B cell (primary cell): ENCODE measurements at regions not wholly inside any gene's neighbourhood (a gene's known extent, or its start where the extent isn't known, plus 50 kb on each side); places are given as distances from the start of the nearest gene placed in this dataset.

Source experiments
- ATAC-seq: fragments of 200-7000 bp; cut with Tn5 transposase; one replicate; pipeline ENCODE4 v1.10.0; 2021; ENCODE audit warnings: low read depth, mild to moderate bottlenecking, moderate number of reproducible peaks, moderate library complexity
- CTCF ChIA-PET: fragments of 350-600 bp; sonication (Branson Sonifier 250); formaldehyde crosslinking; loops from one replicate; lab custom pipeline; 2021; ENCODE audit warnings: antibody characterized with exemption, inconsistent platforms; lab: Charles Lee
- POLR2A ChIA-PET: fragments of 350-600 bp; sonication (Branson Sonifier 250); formaldehyde crosslinking; loops from one replicate; lab custom pipeline; 2021; ENCODE audit warnings: antibody characterized with exemption; lab: Charles Lee
- DNase-seq: peaks from one replicate; pipeline ENCODE4 v3.0.0; 2013
- H2AFZ ChIP-seq: 2 replicates; pipeline ENCODE4 v1.6.1; 2012; ENCODE audit warnings: mild to moderate bottlenecking, low read depth, low read length; ENCODE audit not compliant: insufficient read depth, poor library complexity, severe bottlenecking
- H3K27ac ChIP-seq, 2 donors: 1 replicate in 1 of 2; 2 replicates in 1 of 2; pipeline ENCODE4 v1.5.1; 2012 to 2013; ENCODE audit warnings: low read length in 2 of 2, mild to moderate bottlenecking in 2 of 2, moderate library complexity in 1 of 2
- H3K27me3 ChIP-seq, 4 experiments: fragments of 200-600 bp in 1 of 4; sonication (generic) in 1 of 4; replicated peaks in 1 of 4; 1 replicate in 2 of 4; 2 replicates in 2 of 4; pipeline versions ENCODE4 v1.6.1 to v1.7.0; 2013 to 2016; ENCODE audit warnings: low read length in 3 of 4, mild to moderate bottlenecking in 2 of 4, mixed read lengths in 1 of 4, moderate library complexity in 1 of 4; ENCODE audit not compliant: insufficient read depth in 4 of 4, control insufficient read depth in 3 of 4; ENCODE audit errors: control extremely low read depth in 1 of 4
- H3K36me3 ChIP-seq, 2 experiments: replicated peaks in 1 of 2; 1 replicate in 1 of 2; 2 replicates in 1 of 2; pipeline versions ENCODE4 v1.6.1 to v1.7.1; 2013; ENCODE audit warnings: low read length in 1 of 2; ENCODE audit not compliant: insufficient read depth in 2 of 2, control insufficient read depth in 1 of 2; ENCODE audit errors: control extremely low read depth in 1 of 2, extremely low read depth in 1 of 2
- H3K4me1 ChIP-seq, 2 donors: fragments of 200-600 bp in 1 of 2; sonication (generic) in 1 of 2; 1 replicate in 1 of 2; 2 replicates in 1 of 2; pipeline versions ENCODE4 v1.5.1 to v1.6.1; 2013 to 2017; ENCODE audit warnings: low read length in 2 of 2; ENCODE audit not compliant: control insufficient read depth in 2 of 2, insufficient read depth in 2 of 2
- H3K4me2 ChIP-seq: replicated peaks from 2 replicates; pipeline ENCODE3; 2012; ENCODE audit warnings: mild to moderate bottlenecking, low read depth, low read length; ENCODE audit not compliant: poor library complexity, severe bottlenecking
- H3K4me3 ChIP-seq, 5 experiments: fragments of 200-600 bp in 1 of 5; sonication (generic) in 1 of 5; 1 replicate in 3 of 5; 2 replicates in 2 of 5; pipeline versions ENCODE4 v1.5.1 to v1.7.0; 2011 to 2016; ENCODE audit warnings: low read length in 4 of 5, mild to moderate bottlenecking in 4 of 5, low read depth in 2 of 5, control low read depth in 1 of 5, moderate library complexity in 1 of 5; ENCODE audit not compliant: insufficient read depth in 1 of 5; ENCODE audit errors: control extremely low read depth in 1 of 5, extremely low read depth in 1 of 5
- H3K79me2 ChIP-seq: fragments of 200-600 bp; sonication (generic); one replicate; pipeline ENCODE4 v1.6.0; 2016; ENCODE audit warnings: low read length; ENCODE audit not compliant: control insufficient read depth, insufficient read depth
- H3K9ac ChIP-seq: fragments of 200-600 bp; sonication (generic); 2 replicates; pipeline ENCODE4 v1.6.1; 2017; ENCODE audit warnings: mild to moderate bottlenecking, low read length, moderate library complexity
- H3K9me3 ChIP-seq, 3 donors: one replicate each; pipeline versions ENCODE4 v1.6.1 to v1.7.1; 2013; ENCODE audit warnings: low read length in 2 of 3; ENCODE audit not compliant: control insufficient read depth in 2 of 3, insufficient read depth in 1 of 3; ENCODE audit errors: control extremely low read depth in 1 of 3
- H4K20me1 ChIP-seq: 2 replicates; pipeline ENCODE4 v1.6.0; 2012; ENCODE audit warnings: mild to moderate bottlenecking, low read length; ENCODE audit not compliant: insufficient read depth, control insufficient read depth, poor library complexity, severe bottlenecking
- H3K27ac Mint-ChIP-seq: one replicate; pipeline ENCODE4 v1.8.0; 2021; ENCODE audit warnings: mixed read lengths
- H3K27me3 Mint-ChIP-seq: one replicate; pipeline ENCODE4 v1.8.0; 2021; ENCODE audit warnings: mixed read lengths
- H3K4me1 Mint-ChIP-seq: one replicate; pipeline ENCODE4 v1.8.0; 2021; ENCODE audit warnings: mixed read lengths
- H3K4me3 Mint-ChIP-seq: one replicate; pipeline ENCODE4 v1.8.0; 2021; ENCODE audit warnings: mixed read lengths
- H3K9me3 Mint-ChIP-seq: one replicate; pipeline ENCODE4 v1.8.0; 2022; ENCODE audit warnings: mixed read lengths; ENCODE audit not compliant: insufficient read depth
- CTCF ChIP-seq: fragments of 200-600 bp; IDR thresholded peaks from one replicate; pipeline ENCODE4 v1.8.0; 2022; ENCODE audit warnings: antibody characterized with exemption, mild to moderate bottlenecking
- EZH2 ChIP-seq: IDR thresholded peaks from 2 replicates; pipeline ENCODE4 v1.6.1; 2012; ENCODE audit warnings: borderline replicate concordance, low read depth, mild to moderate bottlenecking, moderate library complexity, low read length; ENCODE audit not compliant: insufficient read depth, poor library complexity, severe bottlenecking
- WGBS: methylation state at CpG from one replicate; pipeline ENCODE4 v1.1.5; 2013; ENCODE audit warnings: missing lambda C conversion rate; ENCODE audit not compliant: insufficient coverage; 5-methylcytosine and 5-hydroxymethylcytosine counted together
- intact Hi-C: fragments of 100-400 bp; cut with micrococcal nuclease; formaldehyde crosslinking; loops from one replicate; pipeline ENCODE4 v1.10.0; 2022

GRCh38 chr5:147061431-147061830 lies 173.4 kb upstream of the STK32A start:
- ChIA-PET CTCF (no interaction called here), POLR2A (no interaction called here)
- Mint-ChIP-seq H3K27ac (no peak overlapping the region), H3K9me3 (peaks cover 8% of the 10 kb centered on the region), H3K4me3 (no peak overlapping the region), H3K27me3 (no peaks in the 10 kb centered on the region), H3K4me1 (no peaks in the 10 kb centered on the region)
- ATAC-seq = no peak
- Histone ChIP-seq H3K27me3 (no peaks in the 10 kb centered on the region), H3K4me3 (no peak overlapping the region), H3K9me3 (no peaks in the 10 kb centered on the region), H3K36me3 (no peaks in the 10 kb centered on the region), H4K20me1 (no peaks in the 10 kb centered on the region), H3K4me2 (no peak overlapping the region), H3K4me1 (no peaks in the 10 kb centered on the region), H3K79me2 (no peaks in the 10 kb centered on the region), H2AFZ (no peak overlapping the region), H3K27ac (no peak overlapping the region), H3K9ac (no peak overlapping the region)
- 71% methylated on average over 1 of the region's 4 CpGs for WGBS
- intact Hi-C loops = no loop called here
- TF ChIP-seq CTCF (no peak), EZH2 (no peak)
- no peak for DNase-seq

- H3K9me3 Mint-ChIP-seq = peaks cover 11% of the 10 kb centered on the region
- ATAC-seq (no peak), DNase-seq (no peak)
- H3K27me3 Mint-ChIP-seq = no peaks in the 10 kb centered on the region
- no peak overlapping the region for H3K4me3 Mint-ChIP-seq
- no peaks in the 10 kb centered on the region for H3K4me1 Mint-ChIP-seq
- Histone ChIP-seq H3K36me3 (no peaks in the 10 kb centered on the region), H3K4me1 (no peaks in the 10 kb centered on the region), H3K79me2 (no peaks in the 10 kb centered on the region), H3K9ac (no peak overlapping the region), H3K27me3 (no peaks in the 10 kb centered on the region), H3K27ac (no peak overlapping the region), H3K4me3 (no peak overlapping the region), H3K9me3 (no peaks in the 10 kb centered on the region), H3K4me2 (no peak overlapping the region), H4K20me1 (no peaks in the 10 kb centered on the region), H2AFZ (no peak overlapping the region)
- ChIA-PET POLR2A (no interaction called here), CTCF (no interaction called here)
- no peak for TF ChIP-seq CTCF
- no peak overlapping the region for H3K27ac Mint-ChIP-seq
- no CpG with 5 or more reads among the region's 4 CpGs for WGBS
- intact Hi-C loops = no loop called here
Measured at GRCh38 chr5:147062427-147062826, 172.4 kb upstream of the STK32A start.
